GM12874 (cell line): ENCODE measurements at regions not wholly inside any gene's neighbourhood (a gene's known extent, or its start where the extent isn't known, plus 50 kb on each side); places are given as distances from the start of the nearest gene placed in this dataset.

Experiments used
- TF ChIP-seq, protein P1 (sequence below): IDR thresholded peaks from 2 replicates; pipeline ENCODE4 v1.5.1; 2011; ENCODE audit warnings: low read depth, mild to moderate bottlenecking, control low read depth, low read length, moderate library complexity; ENCODE audit not compliant: insufficient read depth

DNA sequence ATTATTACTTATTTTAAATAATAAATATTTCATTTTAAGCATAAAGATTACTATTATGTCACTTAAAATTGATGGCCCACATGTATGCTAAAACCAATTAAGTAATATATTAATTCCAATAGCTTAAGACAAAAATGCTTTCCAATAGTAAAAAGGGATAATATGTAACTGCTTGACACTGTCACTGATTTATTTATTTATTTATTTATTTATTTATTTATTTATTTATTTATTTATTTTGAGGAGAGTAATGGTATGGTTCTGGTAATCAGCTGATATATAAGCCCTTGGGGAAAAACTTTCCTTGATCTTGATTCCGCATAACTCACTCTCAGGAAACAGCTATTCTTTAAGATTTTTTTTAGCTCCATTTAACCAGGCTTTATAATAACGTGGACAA, 903.0 kb upstream of the ATXN8OS start:
- TF ChIP-seq, protein P1, sequence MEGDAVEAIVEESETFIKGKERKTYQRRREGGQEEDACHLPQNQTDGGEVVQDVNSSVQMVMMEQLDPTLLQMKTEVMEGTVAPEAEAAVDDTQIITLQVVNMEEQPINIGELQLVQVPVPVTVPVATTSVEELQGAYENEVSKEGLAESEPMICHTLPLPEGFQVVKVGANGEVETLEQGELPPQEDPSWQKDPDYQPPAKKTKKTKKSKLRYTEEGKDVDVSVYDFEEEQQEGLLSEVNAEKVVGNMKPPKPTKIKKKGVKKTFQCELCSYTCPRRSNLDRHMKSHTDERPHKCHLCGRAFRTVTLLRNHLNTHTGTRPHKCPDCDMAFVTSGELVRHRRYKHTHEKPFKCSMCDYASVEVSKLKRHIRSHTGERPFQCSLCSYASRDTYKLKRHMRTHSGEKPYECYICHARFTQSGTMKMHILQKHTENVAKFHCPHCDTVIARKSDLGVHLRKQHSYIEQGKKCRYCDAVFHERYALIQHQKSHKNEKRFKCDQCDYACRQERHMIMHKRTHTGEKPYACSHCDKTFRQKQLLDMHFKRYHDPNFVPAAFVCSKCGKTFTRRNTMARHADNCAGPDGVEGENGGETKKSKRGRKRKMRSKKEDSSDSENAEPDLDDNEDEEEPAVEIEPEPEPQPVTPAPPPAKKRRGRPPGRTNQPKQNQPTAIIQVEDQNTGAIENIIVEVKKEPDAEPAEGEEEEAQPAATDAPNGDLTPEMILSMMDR, result no peak

DNA sequence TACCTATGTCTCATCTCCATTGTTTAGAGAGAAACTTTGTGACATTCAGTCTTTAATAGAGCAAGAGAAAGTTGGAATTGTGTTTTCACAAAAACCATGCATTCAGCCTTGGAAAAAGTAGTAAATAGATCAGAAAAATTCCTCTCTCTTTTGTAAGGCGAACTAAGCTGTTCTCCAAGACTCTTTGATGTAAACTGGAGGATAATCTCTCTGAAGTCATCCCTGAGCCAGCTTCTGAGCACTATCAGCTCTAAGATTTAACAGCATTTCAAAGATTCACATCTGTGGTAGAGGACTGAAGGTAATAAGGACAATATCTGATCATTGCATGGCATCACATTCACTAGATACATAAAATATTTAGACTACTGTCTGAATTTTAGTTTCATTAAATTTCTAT, 904.6 kb upstream of the ATXN8OS start:
- TF ChIP-seq, protein P1, result no peak

DNA sequence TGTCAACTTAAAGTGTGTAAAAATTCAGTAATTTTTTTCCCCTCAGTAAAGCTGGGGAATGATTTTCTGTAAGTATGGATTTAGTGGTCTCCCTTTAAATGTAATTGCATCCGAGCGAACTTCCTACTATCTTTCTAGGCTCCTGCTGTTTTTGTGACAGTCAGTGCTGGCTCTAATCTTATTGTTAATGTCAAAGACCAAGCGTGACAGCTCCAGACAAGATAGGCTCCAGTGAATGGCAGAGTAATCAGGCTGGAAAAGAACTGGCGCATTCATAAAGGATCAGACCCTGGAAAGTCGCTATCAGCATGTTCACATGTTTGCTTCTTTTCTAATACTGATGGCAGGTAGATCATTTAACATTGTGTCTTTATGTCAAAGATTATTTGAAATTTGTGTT, 908.0 kb upstream of the ATXN8OS start:
- TF ChIP-seq, protein P1, result no peak

DNA sequence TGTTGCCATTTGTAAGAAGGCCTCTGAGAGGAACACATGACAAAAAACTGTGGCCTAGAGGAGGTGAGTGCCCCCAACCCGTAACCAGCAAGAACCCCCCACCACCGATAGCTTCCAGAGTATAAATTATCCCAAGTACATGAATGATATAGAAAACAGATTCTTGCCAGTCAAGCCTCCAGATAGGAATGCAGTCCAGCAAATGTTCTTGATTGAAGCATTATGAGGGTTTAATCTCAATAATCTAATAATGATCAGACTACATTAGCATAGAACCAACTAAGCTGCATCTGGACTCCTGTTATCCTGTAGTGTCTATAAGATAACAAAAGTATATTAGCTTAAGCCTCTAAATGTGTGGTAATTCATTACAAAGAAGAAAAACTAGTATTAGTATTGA, 908.9 kb upstream of the ATXN8OS start:
- TF ChIP-seq, protein P1, result no peak

DNA sequence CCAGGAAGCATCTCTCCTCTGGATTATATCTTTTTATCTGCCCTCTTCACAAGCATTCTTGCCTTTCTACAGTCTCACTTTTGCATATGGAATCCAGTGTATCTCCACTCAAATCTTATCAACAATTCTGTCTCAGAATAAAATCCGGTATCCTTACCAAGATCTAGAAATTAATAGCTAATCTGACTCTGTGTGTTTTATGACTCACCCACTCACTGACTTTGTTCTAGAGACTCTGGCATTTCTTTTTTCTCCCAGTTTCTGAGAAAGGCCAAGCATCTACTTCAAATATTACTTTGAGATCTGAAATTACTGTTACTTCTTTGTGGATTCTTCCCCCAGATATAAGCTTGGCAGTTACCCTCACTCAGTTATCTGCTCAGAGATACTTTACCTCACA, 913.5 kb upstream of the ATXN8OS start:
- TF ChIP-seq, protein P1, result no peak

DNA sequence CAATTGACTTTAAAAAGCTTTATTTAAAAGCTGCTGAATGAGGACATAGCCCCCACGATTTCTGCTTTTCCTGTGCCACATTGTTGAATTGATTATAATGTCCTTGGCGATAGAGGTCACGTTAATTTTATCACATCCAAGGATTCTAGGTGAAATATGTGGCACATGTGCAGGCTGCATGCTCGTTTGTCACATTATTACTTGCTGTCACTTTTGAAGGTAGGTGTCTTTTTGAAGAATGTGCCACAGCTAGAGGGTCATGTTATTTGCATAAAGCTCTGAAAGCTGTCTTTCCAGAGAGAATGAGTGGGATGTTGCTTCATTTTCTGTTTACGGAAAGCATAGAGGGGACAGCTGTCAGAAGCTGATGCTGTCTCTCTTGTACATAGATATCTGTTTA, 927.6 kb upstream of the ATXN8OS start:
- TF ChIP-seq, protein P1, result no peak

DNA sequence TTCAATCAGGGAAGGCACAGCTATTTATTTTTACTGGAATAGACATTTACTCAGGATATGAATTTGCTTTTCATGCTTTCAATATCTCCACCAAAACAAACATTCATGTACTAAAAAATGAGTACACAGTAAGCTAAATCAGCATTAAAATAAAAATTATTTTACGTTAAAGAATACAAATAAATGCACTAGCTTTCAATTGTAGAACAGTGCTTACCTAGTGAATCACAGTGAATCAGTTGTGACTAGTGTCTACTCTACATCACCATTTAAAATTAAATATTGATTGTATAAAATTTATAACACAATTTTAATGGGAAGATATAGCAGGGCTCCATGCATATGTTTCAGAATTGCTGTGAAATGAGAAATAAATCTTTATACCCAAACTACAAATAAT, 929.6 kb upstream of the ATXN8OS start:
- TF ChIP-seq, protein P1, result no peak

DNA sequence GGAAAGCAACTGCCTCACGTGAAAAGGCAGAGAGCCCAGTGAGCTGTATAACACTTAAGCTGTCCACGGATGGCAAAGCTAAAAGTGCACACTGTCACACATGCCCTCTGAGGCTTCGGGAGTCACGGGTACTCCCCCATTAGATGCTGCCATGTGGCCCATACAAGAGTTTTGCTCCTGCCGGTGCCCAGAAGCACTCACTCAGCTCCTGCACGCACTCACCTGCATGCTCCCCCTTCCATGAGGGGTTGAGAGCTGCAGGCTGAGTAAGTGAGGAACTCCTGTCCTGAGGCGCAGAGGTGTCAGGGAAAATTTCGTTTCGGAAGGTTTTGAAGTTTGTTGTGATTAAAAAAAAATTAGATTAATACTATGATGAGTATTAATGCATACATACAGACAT, 939.2 kb upstream of the ATXN8OS start:
- TF ChIP-seq, protein P1, result no peak
